ENCODE measurements at regions not wholly inside any gene's neighbourhood (a gene's known extent, or its start where the extent isn't known, plus 50 kb on each side); places are given as distances from the start of the nearest gene placed in this dataset.
"Not testable (repeated sequence)": the region's sequence is repeated elsewhere in the genome, so short reads cannot be mapped to it uniquely, and the experiment has no call there.

GRCh38 chr13:67466569-67466968, 236.4 kb upstream of the PCDH9 start:
- TF ChIP-seq, protein P1, sequence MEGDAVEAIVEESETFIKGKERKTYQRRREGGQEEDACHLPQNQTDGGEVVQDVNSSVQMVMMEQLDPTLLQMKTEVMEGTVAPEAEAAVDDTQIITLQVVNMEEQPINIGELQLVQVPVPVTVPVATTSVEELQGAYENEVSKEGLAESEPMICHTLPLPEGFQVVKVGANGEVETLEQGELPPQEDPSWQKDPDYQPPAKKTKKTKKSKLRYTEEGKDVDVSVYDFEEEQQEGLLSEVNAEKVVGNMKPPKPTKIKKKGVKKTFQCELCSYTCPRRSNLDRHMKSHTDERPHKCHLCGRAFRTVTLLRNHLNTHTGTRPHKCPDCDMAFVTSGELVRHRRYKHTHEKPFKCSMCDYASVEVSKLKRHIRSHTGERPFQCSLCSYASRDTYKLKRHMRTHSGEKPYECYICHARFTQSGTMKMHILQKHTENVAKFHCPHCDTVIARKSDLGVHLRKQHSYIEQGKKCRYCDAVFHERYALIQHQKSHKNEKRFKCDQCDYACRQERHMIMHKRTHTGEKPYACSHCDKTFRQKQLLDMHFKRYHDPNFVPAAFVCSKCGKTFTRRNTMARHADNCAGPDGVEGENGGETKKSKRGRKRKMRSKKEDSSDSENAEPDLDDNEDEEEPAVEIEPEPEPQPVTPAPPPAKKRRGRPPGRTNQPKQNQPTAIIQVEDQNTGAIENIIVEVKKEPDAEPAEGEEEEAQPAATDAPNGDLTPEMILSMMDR (IDR thresholded peaks at IDR 0.05) = no peak
- Histone ChIP-seq H3K9me3 (ENCODE audit: control insufficient read depth, insufficient read depth, low read length) (peaks cover 13% of the 10 kb centered on the region), H3K27me3 (ENCODE audit: control insufficient read depth, insufficient read depth, low read length) (no peaks in the 10 kb centered on the region), H3K4me3 (ENCODE audit: low read length) (no peak overlapping the region), H3K27ac (ENCODE audit: low read length) (no peak overlapping the region), H3K4me1 (ENCODE audit: control insufficient read depth, insufficient read depth, low read length) (no peaks in the 10 kb centered on the region), H3K36me3 (ENCODE audit: control insufficient read depth, insufficient read depth, low read length) (no peaks in the 10 kb centered on the region)
- DNase-seq (no peak), ATAC-seq (no peak)
- H3K4me3 Mint-ChIP-seq = no peak overlapping the region
- intact Hi-C loops (cut with micrococcal nuclease) = no loop called here
- H3K36me3 Mint-ChIP-seq = peaks cover 12% of the 10 kb centered on the region
- WGBS (ENCODE audit: insufficient coverage) = 93% methylated on average over 8 of the region's 8 CpGs
- H3K9me3 Mint-ChIP-seq = peaks cover 17% of the 10 kb centered on the region in 2 donors
- no peaks in the 10 kb centered on the region for H3K4me1 Mint-ChIP-seq
- H3K27me3 Mint-ChIP-seq (ENCODE audit: low read depth in 2 of 2) = no peaks in the 10 kb centered on the region
- H3K27ac Mint-ChIP-seq = no peak overlapping the region

GRCh38 chr13:67464154-67464553, 234.0 kb upstream of the PCDH9 start:
- WGBS (ENCODE audit: insufficient coverage) = 63% methylated on average over 3 of the region's 4 CpGs
- no peaks in the 10 kb centered on the region for H3K27me3 Mint-ChIP-seq (ENCODE audit: low read depth in 2 of 2)
- H3K9me3 Mint-ChIP-seq = peaks cover 13 to 17% of the 10 kb centered on the region in 2 donors
- no peak overlapping the region for H3K4me3 ChIP-seq (ENCODE audit: low read length)
- H3K27me3 ChIP-seq (ENCODE audit: control insufficient read depth, insufficient read depth, low read length) = no peaks in the 10 kb centered on the region
- TF ChIP-seq, protein P1 (IDR thresholded peaks at IDR 0.05) = no peak
- intact Hi-C loops (cut with micrococcal nuclease) = no loop called here
- H3K27ac Mint-ChIP-seq = no peak overlapping the region
- ATAC-seq (no peak), DNase-seq (no peak)
- no peak overlapping the region for H3K4me3 Mint-ChIP-seq
- H3K36me3 Mint-ChIP-seq = peaks cover 1% of the 10 kb centered on the region
- H3K4me1 Mint-ChIP-seq = no peaks in the 10 kb centered on the region
- no peaks in the 10 kb centered on the region for H3K4me1 ChIP-seq (ENCODE audit: control insufficient read depth, insufficient read depth, low read length)
- no peak overlapping the region for H3K27ac ChIP-seq (ENCODE audit: low read length)
- no peaks in the 10 kb centered on the region for H3K36me3 ChIP-seq (ENCODE audit: control insufficient read depth, insufficient read depth, low read length)
- H3K9me3 ChIP-seq (ENCODE audit: control insufficient read depth, insufficient read depth, low read length) = peaks cover 6% of the 10 kb centered on the region

GRCh38 chr13:67462098-67462497, 232.0 kb upstream of the PCDH9 start:
- no peak for ATAC-seq
- TF ChIP-seq, protein P1 (IDR thresholded peaks at IDR 0.05) = no peak

GRCh38 chr13:67452526-67452925, 222.4 kb upstream of the PCDH9 start:
- H3K27ac Mint-ChIP-seq; H3K4me1 ChIP-seq (ENCODE audit: control insufficient read depth, insufficient read depth, low read length); H3K9me3 ChIP-seq (ENCODE audit: control insufficient read depth, insufficient read depth, low read length); H3K4me1 Mint-ChIP-seq; H3K27me3 Mint-ChIP-seq (ENCODE audit: low read depth in 2 of 2); H3K4me3 ChIP-seq (ENCODE audit: low read length); H3K27me3 ChIP-seq (ENCODE audit: control insufficient read depth, insufficient read depth, low read length); DNase-seq; H3K27ac ChIP-seq (ENCODE audit: low read length); H3K36me3 ChIP-seq (ENCODE audit: control insufficient read depth, insufficient read depth, low read length); ATAC-seq; H3K4me3 Mint-ChIP-seq; intact Hi-C loops (cut with micrococcal nuclease); H3K36me3 Mint-ChIP-seq: not testable (repeated sequence)
- peaks cover 6 to 11% of the 10 kb centered on the region in 2 donors for H3K9me3 Mint-ChIP-seq
- 87% methylated on average over 8 of the region's 8 CpGs for WGBS (ENCODE audit: insufficient coverage)

More at GRCh38 chr13:67462098-67462497, 232.0 kb upstream of the PCDH9 start:
- Histone ChIP-seq H3K27ac (ENCODE audit: low read length) (no peak overlapping the region), H3K36me3 (ENCODE audit: control insufficient read depth, insufficient read depth, low read length) (no peaks in the 10 kb centered on the region), H3K27me3 (ENCODE audit: control insufficient read depth, insufficient read depth, low read length) (no peaks in the 10 kb centered on the region), H3K4me1 (ENCODE audit: control insufficient read depth, insufficient read depth, low read length) (no peaks in the 10 kb centered on the region), H3K4me3 (ENCODE audit: low read length) (no peak overlapping the region), H3K9me3 (ENCODE audit: control insufficient read depth, insufficient read depth, low read length) (peaks cover 6% of the 10 kb centered on the region)
- no peaks in the 10 kb centered on the region for H3K27me3 Mint-ChIP-seq (ENCODE audit: low read depth in 2 of 2)
- intact Hi-C loops (cut with micrococcal nuclease) = no loop called here
- H3K36me3 Mint-ChIP-seq = no peaks in the 10 kb centered on the region
- H3K4me1 Mint-ChIP-seq = no peaks in the 10 kb centered on the region
- H3K4me3 Mint-ChIP-seq = no peak overlapping the region
- WGBS (ENCODE audit: insufficient coverage) = 83% methylated on average over 1 of the region's 1 CpG
- H3K27ac Mint-ChIP-seq = no peak overlapping the region
- DNase-seq = no peak
- H3K9me3 Mint-ChIP-seq = peaks cover 0 to 8% of the 10 kb centered on the region in 2 donors

Data from natural killer cell (primary cell).